IPS-20b (cell line): ENCODE measurements at regions not wholly inside any gene's neighbourhood (a gene's known extent, or its start where the extent isn't known, plus 50 kb on each side); places are given as distances from the start of the nearest gene placed in this dataset.
"Not testable (repeated sequence)": the region's sequence is repeated elsewhere in the genome, so short reads cannot be mapped to it uniquely, and the experiment has no call there.

ENCODE experiments used
- H3K27ac ChIP-seq: one replicate; pipeline ENCODE4 v1.5.1; 2013; ENCODE audit warnings: low read length
- H3K27me3 ChIP-seq: 2 replicates; pipeline ENCODE4 v1.6.1; 2013; ENCODE audit warnings: mild to moderate bottlenecking, low read length, inconsistent platforms; ENCODE audit not compliant: insufficient read depth
- H3K36me3 ChIP-seq: 2 replicates; pipeline ENCODE4 v1.6.1; 2013; ENCODE audit warnings: low read depth, mild to moderate bottlenecking, inconsistent platforms, low read length, moderate library complexity; ENCODE audit not compliant: insufficient read depth
- H3K4me1 ChIP-seq: 2 replicates; pipeline ENCODE4 v1.6.1; 2013; ENCODE audit warnings: mild to moderate bottlenecking, control low read depth, inconsistent platforms, low read length, moderate library complexity; ENCODE audit not compliant: insufficient read depth
- H3K4me3 ChIP-seq: 2 replicates; pipeline ENCODE4 v1.5.1; 2013; ENCODE audit warnings: mild to moderate bottlenecking, low read length, inconsistent platforms
- H3K9ac ChIP-seq: 2 replicates; pipeline ENCODE4 v1.6.1; 2013; ENCODE audit warnings: low read depth, mild to moderate bottlenecking, inconsistent platforms, low read length, moderate library complexity
- H3K9me3 ChIP-seq: 2 replicates; pipeline ENCODE4 v1.6.1; 2013; ENCODE audit warnings: mild to moderate bottlenecking, low read depth, low read length, inconsistent platforms; ENCODE audit not compliant: insufficient read depth

DNA sequence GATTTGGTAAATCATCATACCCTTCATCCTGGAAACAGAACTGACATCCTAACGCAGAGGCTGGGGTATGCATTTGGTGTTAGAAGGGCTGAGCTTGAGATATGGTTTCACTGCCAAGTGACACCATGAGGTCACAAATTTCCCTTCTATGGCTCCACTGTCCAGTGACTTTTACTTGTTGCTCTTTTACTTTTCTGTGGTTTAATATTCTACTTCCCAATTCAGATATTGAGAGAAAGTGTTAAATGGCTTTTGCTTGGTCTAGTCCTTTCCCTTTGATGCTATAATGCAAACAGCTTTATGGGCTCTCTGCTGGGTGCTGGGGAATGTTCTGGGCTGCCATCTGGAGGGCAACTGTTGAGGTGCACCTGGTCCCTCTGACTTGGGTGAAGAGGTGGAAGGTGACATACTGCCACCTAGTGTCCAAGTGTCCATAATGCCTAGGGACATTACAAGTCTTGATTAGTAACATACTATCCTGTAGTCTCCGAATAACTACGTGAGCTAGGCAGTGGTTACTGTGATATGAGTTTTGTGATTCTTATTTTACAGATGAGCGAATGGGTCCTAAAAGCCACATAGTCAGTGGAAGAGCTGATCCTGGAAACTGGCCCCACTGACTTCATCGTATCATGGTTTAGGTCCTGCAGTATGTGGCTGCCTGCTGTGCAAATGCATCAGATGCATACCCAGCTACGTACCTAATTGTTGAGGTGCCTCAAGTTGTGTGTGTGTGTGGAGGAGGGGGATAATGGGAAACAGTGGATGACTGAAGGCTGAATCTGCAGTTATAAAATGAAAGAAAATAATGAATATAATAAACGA lies 149.1 kb upstream of the RAG2 start:
- Histone ChIP-seq H3K4me3 (no peak overlapping the region), H3K36me3 (no peaks in the 10 kb centered on the region), H3K27ac (no peak overlapping the region), H3K9ac (no peak overlapping the region), H3K27me3 (peaks cover 7% of the 10 kb centered on the region; the same call in 1 of the 2 replicates), H3K9me3 (no peaks in the 10 kb centered on the region), H3K4me1 (no peaks in the 10 kb centered on the region)

DNA sequence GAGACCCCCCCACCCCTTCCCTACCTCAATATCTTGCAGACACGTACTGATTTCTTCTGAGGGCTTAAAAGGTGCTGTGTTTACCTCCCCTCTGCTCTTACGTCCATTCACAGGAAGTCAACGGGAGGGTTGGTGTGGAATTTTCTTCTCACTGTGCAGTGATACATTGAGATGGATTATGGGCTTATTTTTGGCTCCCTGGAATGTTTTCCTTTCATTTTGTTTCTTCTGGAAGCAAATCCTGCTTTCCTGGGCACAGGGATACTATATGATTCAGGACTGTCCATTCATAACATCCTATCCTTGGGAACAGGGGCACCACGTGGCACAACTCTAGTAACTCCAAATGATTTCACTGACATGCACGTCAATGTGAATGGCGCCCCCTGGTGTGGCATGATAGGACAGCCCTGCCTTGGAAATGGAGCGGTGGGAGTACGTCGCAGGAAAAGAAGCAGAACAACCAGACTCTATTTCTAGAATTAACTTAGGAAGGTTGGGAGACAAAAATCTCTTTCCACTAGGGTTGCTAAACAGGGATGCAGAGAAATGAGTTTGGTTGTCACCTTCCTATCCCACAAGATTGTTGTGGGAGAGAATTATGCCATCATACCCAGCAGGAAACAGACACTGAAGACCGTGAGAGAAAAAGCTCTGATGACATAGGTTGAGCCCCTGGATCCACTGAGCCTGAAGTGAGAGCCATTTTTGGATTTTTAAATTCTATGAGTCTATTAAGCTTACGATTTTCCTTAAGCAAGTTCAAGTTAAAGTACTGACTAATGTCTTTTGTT lies 146.5 kb upstream of the RAG2 start:
- Histone ChIP-seq H3K27me3 (peaks cover 7% of the 10 kb centered on the region; the same call in 1 of the 2 replicates), H3K4me3 (no peak overlapping the region), H3K27ac (no peak overlapping the region), H3K36me3 (no peaks in the 10 kb centered on the region), H3K4me1 (no peaks in the 10 kb centered on the region), H3K9me3 (no peaks in the 10 kb centered on the region), H3K9ac (no peak overlapping the region)

DNA sequence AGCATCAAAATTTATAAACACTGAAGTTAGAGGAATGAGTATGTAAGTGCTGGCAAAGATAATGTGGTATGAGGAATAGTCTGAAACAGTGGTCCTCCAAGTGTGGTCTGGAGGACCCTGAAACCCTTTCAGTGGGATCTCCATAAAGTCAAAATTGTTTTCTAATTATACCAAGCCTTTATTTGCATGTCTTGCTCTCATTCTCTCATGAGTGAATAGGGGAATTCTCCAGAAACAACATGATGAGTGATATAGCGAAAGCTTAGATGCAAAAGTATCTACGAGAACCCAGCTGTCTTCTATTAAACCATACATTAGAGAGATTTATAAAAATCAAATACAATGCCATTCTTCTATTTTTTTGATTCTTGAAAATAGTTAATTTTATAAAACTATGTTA lies 145.0 kb upstream of the RAG2 start:
- Histone ChIP-seq H3K9me3 (no peaks in the 10 kb centered on the region), H3K9ac (no peak overlapping the region)

DNA sequence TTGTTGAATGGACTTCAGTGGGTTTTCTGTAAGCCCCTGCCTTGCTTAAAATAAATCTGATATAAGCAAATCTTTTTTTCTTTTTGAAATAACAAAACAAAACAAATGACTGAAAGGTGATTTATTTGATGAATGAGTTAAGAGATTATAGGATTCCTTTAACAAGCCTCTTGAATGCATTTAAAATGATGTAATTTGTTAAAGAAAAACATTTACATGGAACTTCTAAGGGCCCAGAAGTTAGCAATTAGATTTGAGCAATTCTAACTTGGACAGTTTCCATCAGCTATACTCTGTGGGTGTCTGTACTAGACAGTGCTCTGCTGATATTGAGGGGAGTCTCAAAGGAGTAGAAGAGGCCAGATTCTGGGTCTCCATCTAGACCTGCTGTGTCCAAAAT lies 143.5 kb upstream of the RAG2 start:
- H3K27me3 ChIP-seq, result peaks cover 7% of the 10 kb centered on the region; the same call in 1 of the 2 replicates
- H3K4me3 ChIP-seq, result no peak overlapping the region
- H3K36me3 ChIP-seq, result no peaks in the 10 kb centered on the region
- H3K9ac ChIP-seq, result no peak overlapping the region
- H3K9me3 ChIP-seq, result no peaks in the 10 kb centered on the region
- no peak overlapping the region for H3K27ac ChIP-seq
- no peaks in the 10 kb centered on the region for H3K4me1 ChIP-seq

More for the DNA sequence above, 145.0 kb upstream of the RAG2 start:
- Histone ChIP-seq H3K4me3 (no peak overlapping the region), H3K27me3 (peaks cover 7% of the 10 kb centered on the region; the same call in 1 of the 2 replicates), H3K27ac (no peak overlapping the region), H3K4me1 (no peaks in the 10 kb centered on the region), H3K36me3 (no peaks in the 10 kb centered on the region)

DNA sequence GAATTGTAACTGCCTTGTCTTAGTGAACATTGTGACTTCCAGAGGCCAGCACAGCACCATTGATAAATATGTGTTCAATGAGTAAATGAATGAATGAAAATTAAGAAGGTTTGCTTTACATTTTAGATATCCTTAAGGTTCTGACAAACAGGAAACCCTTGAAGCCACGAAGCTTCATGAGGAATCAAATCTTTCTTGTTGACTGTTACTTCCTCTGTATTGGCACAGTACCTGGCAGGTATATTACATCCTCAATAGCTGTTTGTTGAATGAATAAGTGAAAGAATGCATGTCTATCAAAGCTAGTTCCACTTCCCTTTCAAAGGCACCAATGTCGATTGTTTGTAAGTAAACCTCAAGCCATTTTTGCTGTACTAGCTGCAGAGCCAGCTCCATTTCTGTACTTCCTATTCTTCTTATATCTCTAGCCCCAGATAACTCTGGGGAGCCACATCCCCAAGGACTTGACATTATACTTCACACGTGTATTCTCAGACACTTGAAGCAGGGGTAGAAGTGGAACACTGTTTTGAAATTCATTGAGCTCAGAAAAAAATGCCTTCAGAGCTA lies 140.3 kb upstream of the RAG2 start:
- Histone ChIP-seq H3K27ac (no peak overlapping the region), H3K9ac (no peak overlapping the region), H3K27me3 (no peaks in the 10 kb centered on the region)

DNA sequence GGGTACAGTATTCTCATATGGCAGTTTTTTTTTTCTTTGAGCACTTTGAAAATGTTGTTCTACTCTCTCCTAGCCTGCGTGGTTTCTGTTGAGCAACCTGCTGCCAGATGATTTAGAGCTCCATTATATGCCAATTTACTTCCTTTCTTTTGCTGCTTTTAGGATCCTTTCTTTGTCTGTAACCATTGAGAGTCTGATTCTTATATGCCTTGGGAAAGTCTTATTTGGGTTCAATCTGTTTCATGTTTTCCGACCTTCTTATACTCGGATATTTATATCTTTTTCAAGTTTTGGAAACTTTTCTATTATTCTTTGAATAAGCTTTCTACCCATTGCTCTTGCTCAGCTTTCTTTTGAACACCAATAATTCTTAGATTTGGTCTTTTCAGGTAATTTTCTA lies 138.1 kb upstream of the RAG2 start:
- H3K27ac ChIP-seq, result no peak overlapping the region
- no peak overlapping the region for H3K4me3 ChIP-seq
- no peaks in the 10 kb centered on the region for H3K27me3 ChIP-seq
- no peaks in the 10 kb centered on the region for H3K4me1 ChIP-seq
- H3K9ac ChIP-seq, result no peak overlapping the region
- H3K36me3 ChIP-seq, result no peaks in the 10 kb centered on the region
- H3K9me3 ChIP-seq, result no peaks in the 10 kb centered on the region

More for the DNA sequence above, 140.3 kb upstream of the RAG2 start:
- H3K4me3 ChIP-seq, result no peak overlapping the region
- no peaks in the 10 kb centered on the region for H3K36me3 ChIP-seq
- H3K4me1 ChIP-seq, result no peaks in the 10 kb centered on the region
- H3K9me3 ChIP-seq, result no peaks in the 10 kb centered on the region

DNA sequence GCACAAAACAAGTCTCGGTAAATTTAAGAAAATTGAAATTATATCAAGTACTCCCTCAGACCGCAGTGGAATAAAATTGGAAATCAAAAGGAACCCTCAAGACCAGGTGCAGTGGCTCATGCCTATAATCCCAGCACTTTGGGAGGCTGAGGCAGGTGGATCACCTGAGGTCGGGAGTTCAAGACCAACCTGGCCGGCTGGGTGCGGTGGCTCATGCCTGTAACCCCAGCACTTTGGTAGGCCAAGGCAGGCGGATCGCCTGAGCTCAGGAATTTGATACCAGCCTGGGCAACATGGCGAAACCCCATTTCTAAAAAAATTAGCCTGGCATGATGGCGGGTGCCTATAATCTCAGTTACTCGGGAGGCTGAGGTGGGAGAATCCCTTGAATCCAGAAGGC lies 135.7 kb upstream of the RAG2 start:
- H3K9me3 ChIP-seq, H3K36me3 ChIP-seq, H3K9ac ChIP-seq, H3K4me1 ChIP-seq, H3K27ac ChIP-seq, H3K27me3 ChIP-seq, H3K4me3 ChIP-seq: not testable (repeated sequence)

DNA sequence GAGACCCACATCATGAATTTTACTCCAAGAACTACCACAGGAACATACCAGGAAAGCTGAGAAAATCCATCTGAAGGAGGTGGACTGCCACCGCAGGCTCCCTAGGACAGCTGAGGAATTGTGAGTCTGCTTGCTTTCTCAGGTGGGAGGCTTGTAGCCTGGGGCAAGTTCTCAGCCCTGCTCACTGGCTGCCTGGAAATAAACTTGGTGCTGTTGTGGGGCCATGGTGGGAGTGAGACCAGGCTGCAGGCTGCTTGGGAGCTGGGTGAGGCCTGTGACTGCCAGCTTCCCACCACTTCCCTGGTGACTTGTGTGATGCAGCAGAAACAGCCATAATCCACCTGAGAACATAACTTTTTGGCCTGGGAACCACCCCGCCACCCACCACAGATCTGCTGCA lies 132.7 kb upstream of the RAG2 start:
- Histone ChIP-seq H3K27me3 (no peaks in the 10 kb centered on the region), H3K4me1 (no peaks in the 10 kb centered on the region), H3K36me3 (no peaks in the 10 kb centered on the region), H3K9ac (no peak overlapping the region), H3K4me3 (no peak overlapping the region), H3K27ac (no peak overlapping the region), H3K9me3 (no peaks in the 10 kb centered on the region)

DNA sequence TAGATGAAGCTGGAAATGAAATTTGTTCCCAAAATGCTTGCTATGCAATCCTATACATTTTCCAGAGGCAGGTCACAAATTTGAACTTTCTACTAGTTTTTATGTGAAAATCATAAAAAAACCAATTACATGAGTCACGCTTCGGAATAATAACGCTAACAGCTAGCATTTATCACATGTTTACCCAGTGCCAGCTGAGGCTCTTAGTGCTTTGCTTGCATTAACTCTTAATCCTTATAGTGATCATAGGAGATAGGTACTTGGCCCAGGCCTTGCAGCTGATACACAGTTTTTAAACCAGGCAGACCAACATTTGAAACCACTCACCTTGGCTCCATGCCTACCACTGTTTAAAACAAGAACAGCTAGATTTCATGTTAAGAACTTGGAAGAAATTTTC lies 131.8 kb upstream of the RAG2 start:
- no peaks in the 10 kb centered on the region for H3K36me3 ChIP-seq
- no peaks in the 10 kb centered on the region for H3K27me3 ChIP-seq
- no peak overlapping the region for H3K9ac ChIP-seq
- H3K9me3 ChIP-seq, result no peaks in the 10 kb centered on the region
- no peak overlapping the region for H3K4me3 ChIP-seq
- H3K27ac ChIP-seq, result no peak overlapping the region
- no peaks in the 10 kb centered on the region for H3K4me1 ChIP-seq

DNA sequence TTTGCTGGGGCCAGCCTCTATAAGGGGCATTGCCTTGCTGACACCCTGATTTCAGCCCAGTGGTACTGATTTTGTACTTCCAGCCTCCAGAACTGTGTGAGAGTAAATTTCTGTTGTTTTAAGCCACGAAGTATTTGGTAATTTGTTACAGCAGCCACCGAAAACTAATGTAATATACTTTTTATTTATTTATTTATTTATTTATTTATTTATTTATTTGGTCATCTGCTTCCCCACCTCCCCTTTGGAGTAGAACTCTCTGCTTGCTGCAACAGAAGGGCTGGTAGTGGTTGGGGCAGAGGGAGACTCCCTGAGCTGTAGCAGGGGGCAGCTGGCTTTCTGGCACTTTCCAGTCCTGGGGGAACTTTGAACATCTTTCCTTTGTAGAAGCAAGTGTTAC lies 128.4 kb upstream of the RAG2 start:
- no peaks in the 10 kb centered on the region for H3K4me1 ChIP-seq
- no peak overlapping the region for H3K4me3 ChIP-seq
- no peaks in the 10 kb centered on the region for H3K9me3 ChIP-seq
- H3K36me3 ChIP-seq, result no peaks in the 10 kb centered on the region
- H3K27me3 ChIP-seq, result no peaks in the 10 kb centered on the region
- no peak overlapping the region for H3K9ac ChIP-seq
- H3K27ac ChIP-seq, result no peak overlapping the region

DNA sequence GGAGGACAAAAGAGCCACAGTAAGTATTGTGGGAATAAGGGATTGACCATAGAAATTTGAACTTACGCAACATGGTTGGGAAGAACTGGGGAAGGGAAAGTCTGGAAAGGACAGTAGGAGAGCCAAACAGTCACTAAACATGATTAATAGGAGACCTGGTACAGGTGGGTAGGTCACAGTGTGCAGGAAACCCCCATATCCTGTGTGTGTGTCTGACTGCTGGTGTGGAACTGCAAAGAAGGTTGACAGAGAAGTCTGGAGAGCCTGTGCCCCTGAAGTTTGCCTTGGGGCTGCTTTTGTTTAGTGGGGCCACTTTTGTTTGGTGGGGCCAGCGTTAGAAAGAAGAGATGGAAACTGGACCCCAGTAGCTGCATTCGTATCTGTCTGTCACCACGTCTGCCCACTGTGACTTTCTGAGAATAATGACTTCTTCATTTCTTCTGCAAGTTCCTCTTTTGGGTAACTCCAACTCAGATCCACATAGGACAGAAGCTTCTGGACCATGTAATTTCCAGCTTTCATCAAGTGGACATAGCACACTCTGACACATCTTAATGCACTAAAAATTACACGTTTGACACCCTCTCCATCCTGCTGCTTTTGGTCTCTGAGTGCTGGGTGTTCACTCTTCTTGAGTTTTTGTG lies 126.8 kb upstream of the RAG2 start:
- Histone ChIP-seq H3K4me3 (no peak overlapping the region), H3K27me3 (peaks cover 9% of the 10 kb centered on the region; the same call in 1 of the 2 replicates), H3K27ac (no peak overlapping the region), H3K9ac (no peak overlapping the region), H3K9me3 (no peaks in the 10 kb centered on the region), H3K36me3 (no peaks in the 10 kb centered on the region), H3K4me1 (no peaks in the 10 kb centered on the region; the same call in 1 of the 2 replicates)
